Natural killer cell (primary cell): ENCODE measurements at regions not wholly inside any gene's neighbourhood (a gene's known extent, or its start where the extent isn't known, plus 50 kb on each side); places are given as distances from the start of the nearest gene placed in this dataset.

ENCODE experiments used
- ATAC-seq, 3 donors: fragments of 150-1000 bp in 2 of 3; fragments of 200-7000 bp in 1 of 3; cut with Tn5 transposase; 1 replicate in 1 of 3; 2 replicates in 2 of 3; pipeline ENCODE4 v1.10.0; 2021; ENCODE audit warnings: mild to moderate bottlenecking in 2 of 3, moderate library complexity in 2 of 3
- DNase-seq, 2 donors: peaks; one replicate each; pipeline versions ENCODE4 v3.0.0 to v3.0.0-alpha.2; 2013 to 2021; ENCODE audit warnings: mixed read lengths in 1 of 2
- H3K27ac ChIP-seq: one replicate; pipeline ENCODE4 v1.5.1; 2013; ENCODE audit warnings: mild to moderate bottlenecking, low read length
- H3K27me3 ChIP-seq: one replicate; pipeline ENCODE4 v1.6.1; 2013; ENCODE audit warnings: low read length; ENCODE audit not compliant: control insufficient read depth, insufficient read depth
- H3K36me3 ChIP-seq: one replicate; pipeline ENCODE4 v1.6.1; 2013; ENCODE audit warnings: low read length; ENCODE audit not compliant: control insufficient read depth, insufficient read depth
- H3K4me1 ChIP-seq: one replicate; pipeline ENCODE4 v1.6.1; 2013; ENCODE audit warnings: low read length; ENCODE audit not compliant: control insufficient read depth, insufficient read depth
- H3K4me3 ChIP-seq: one replicate; pipeline ENCODE4 v1.5.1; 2013; ENCODE audit warnings: low read length
- H3K9me3 ChIP-seq: one replicate; pipeline ENCODE4 v1.6.1; 2013; ENCODE audit warnings: low read length; ENCODE audit not compliant: control insufficient read depth, insufficient read depth
- H3K27ac Mint-ChIP-seq, 2 donors: one replicate each; pipeline ENCODE4 v1.8.0; 2022; ENCODE audit warnings: mild to moderate bottlenecking in 2 of 2, mixed read lengths in 2 of 2, moderate library complexity in 1 of 2
- H3K27me3 Mint-ChIP-seq, 2 donors: one replicate each; pipeline ENCODE4 v1.8.0; 2022; ENCODE audit warnings: low read depth in 2 of 2, mixed read lengths in 2 of 2
- H3K36me3 Mint-ChIP-seq: one replicate; pipeline ENCODE4 v1.8.0; 2022; ENCODE audit warnings: mixed read lengths
- H3K4me1 Mint-ChIP-seq, 2 donors: one replicate each; pipeline ENCODE4 v1.8.0; 2022; ENCODE audit warnings: mixed read lengths in 2 of 2
- H3K4me3 Mint-ChIP-seq: one replicate; pipeline ENCODE4 v1.8.0; 2022; ENCODE audit warnings: mild to moderate bottlenecking, moderate library complexity, mixed read lengths
- H3K9me3 Mint-ChIP-seq, 2 donors: one replicate each; pipeline ENCODE4 v1.8.0; 2022; ENCODE audit warnings: mixed read lengths in 2 of 2
- whole genome bisulfite sequencing: methylation state at CpG from one replicate; pipeline ENCODE4 v1.1.7; 2013; ENCODE audit warnings: missing lambda C conversion rate; ENCODE audit not compliant: insufficient coverage; 5-methylcytosine and 5-hydroxymethylcytosine counted together
- intact Hi-C: fragments of 100-400 bp; cut with micrococcal nuclease; formaldehyde crosslinking; loops from one replicate; pipeline ENCODE4 v1.14.2; 2022
- TF ChIP-seq, protein P1 (sequence below): fragments of 200-600 bp; IDR thresholded peaks from one replicate; pipeline ENCODE4 v1.8.0; 2022; ENCODE audit warnings: antibody characterized with exemption

DNA sequence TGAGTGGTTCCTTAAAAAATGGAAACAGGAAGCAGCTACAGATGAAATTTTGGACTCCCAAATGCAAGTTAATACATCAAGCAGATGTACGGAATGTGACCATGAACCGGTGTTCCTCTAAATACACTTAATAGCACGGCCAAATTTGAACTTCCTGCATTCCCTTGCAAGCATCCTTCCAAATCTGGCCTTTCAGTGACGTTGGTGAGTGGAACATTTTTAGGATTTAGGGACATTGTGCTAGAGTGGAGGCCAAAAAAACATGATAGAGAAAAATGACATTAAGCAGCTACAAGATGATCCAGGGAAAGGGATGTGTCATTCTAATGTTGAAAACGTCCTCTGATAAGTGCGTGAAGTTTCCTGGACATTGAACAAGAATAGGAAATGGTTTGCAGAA lies 62.1 kb downstream of the CTAGE1 start:
- Histone ChIP-seq H3K4me1 (no peaks in the 10 kb centered on the region), H3K4me3 (no peak overlapping the region), H3K27ac (no peak overlapping the region), H3K27me3 (no peaks in the 10 kb centered on the region), H3K36me3 (no peaks in the 10 kb centered on the region), H3K9me3 (no peaks in the 10 kb centered on the region)
- WGBS: 67% methylated on average over 6 of the region's 6 CpGs
- TF ChIP-seq, protein P1, sequence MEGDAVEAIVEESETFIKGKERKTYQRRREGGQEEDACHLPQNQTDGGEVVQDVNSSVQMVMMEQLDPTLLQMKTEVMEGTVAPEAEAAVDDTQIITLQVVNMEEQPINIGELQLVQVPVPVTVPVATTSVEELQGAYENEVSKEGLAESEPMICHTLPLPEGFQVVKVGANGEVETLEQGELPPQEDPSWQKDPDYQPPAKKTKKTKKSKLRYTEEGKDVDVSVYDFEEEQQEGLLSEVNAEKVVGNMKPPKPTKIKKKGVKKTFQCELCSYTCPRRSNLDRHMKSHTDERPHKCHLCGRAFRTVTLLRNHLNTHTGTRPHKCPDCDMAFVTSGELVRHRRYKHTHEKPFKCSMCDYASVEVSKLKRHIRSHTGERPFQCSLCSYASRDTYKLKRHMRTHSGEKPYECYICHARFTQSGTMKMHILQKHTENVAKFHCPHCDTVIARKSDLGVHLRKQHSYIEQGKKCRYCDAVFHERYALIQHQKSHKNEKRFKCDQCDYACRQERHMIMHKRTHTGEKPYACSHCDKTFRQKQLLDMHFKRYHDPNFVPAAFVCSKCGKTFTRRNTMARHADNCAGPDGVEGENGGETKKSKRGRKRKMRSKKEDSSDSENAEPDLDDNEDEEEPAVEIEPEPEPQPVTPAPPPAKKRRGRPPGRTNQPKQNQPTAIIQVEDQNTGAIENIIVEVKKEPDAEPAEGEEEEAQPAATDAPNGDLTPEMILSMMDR: no peak
- Mint-ChIP-seq H3K36me3 (no peaks in the 10 kb centered on the region), H3K4me3 (no peak overlapping the region), H3K27ac (no peak overlapping the region), H3K9me3 (peaks cover 0 to 3% of the 10 kb centered on the region in 2 donors), H3K27me3 (no peaks in the 10 kb centered on the region), H3K4me1 (peaks cover 2 to 7% of the 10 kb centered on the region in 2 donors)
- ATAC-seq (no peak), DNase-seq (no peak)
- intact Hi-C loops: no loop called here

DNA sequence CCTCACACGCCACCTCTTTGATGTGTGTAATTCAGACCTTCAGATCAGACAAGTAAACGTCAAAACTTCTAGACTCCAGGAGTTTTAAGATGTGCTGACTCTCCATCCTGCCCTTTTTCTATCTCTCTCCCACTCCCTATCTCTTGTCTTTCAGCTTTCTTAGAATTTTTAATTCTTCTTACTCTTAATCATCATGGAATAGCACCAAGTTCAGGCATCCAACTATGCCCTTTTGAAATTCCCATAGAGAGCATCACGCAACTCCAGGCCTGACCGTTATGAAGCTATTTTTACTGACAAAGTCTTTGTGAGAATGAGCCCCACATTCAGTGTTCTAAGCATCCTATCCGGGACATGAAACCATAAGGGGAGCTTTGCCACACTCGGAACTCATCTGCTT lies 62.6 kb downstream of the CTAGE1 start:
- H3K36me3 Mint-ChIP-seq: no peaks in the 10 kb centered on the region
- Histone ChIP-seq H3K4me3 (no peak overlapping the region), H3K36me3 (no peaks in the 10 kb centered on the region), H3K9me3 (no peaks in the 10 kb centered on the region), H3K4me1 (no peaks in the 10 kb centered on the region), H3K27me3 (no peaks in the 10 kb centered on the region), H3K27ac (no peak overlapping the region)
- no peak for DNase-seq
- 93% methylated on average over 6 of the region's 6 CpGs for WGBS
- H3K4me1 Mint-ChIP-seq: peaks cover 7 to 12% of the 10 kb centered on the region in 2 donors
- intact Hi-C loops: no loop called here
- TF ChIP-seq, protein P1: no peak
- H3K27ac Mint-ChIP-seq: no peak overlapping the region
- peaks cover 0 to 3% of the 10 kb centered on the region in 2 donors for H3K9me3 Mint-ChIP-seq
- no peak for ATAC-seq
- H3K27me3 Mint-ChIP-seq: no peaks in the 10 kb centered on the region
- H3K4me3 Mint-ChIP-seq: no peak overlapping the region

DNA sequence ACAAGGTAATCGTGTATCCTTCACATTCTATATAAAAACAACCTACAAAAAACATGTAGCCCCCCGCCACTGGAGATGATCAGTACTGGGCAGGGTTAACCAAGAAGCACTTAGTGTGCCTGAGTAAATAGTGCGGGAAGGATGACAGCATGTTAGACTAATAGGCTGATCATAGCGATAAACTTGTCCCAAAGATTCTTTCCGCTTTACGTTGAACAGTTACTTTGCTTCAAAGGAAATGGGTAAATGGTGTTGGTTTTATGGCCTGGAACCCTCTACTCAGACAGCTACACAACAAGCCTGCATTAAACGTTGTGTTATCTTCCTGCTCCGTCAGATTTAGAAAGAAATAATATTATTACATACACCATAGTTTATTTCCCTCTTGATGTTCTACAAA lies 67.7 kb downstream of the CTAGE1 start:
- H3K4me1 ChIP-seq: peaks cover 35% of the 10 kb centered on the region
- 84% methylated on average over 5 of the region's 8 CpGs for WGBS
- H3K27me3 ChIP-seq: no peaks in the 10 kb centered on the region
- Mint-ChIP-seq H3K9me3 (peaks cover 0 to 3% of the 10 kb centered on the region in 2 donors), H3K4me1 (peaks cover 52 to 55% of the 10 kb centered on the region in 2 donors), H3K27ac (peak overlapping the region; percentile 92 to 97), H3K27me3 (no peaks in the 10 kb centered on the region), H3K36me3 (no peaks in the 10 kb centered on the region), H3K4me3 (peak overlapping the region; percentile 92)
- TF ChIP-seq, protein P1: no peak
- DNase-seq (no peak), ATAC-seq (no peak)
- H3K9me3 ChIP-seq: no peaks in the 10 kb centered on the region
- peak overlapping the region; percentile 88 for H3K27ac ChIP-seq
- intact Hi-C loops: loop anchor here (1.0 to 10.0 kb wide), 4 partner anchors 41 to 212 kb away; partner anchors contain the start of gene GATA6
- H3K36me3 ChIP-seq: no peaks in the 10 kb centered on the region
- no peak overlapping the region for H3K4me3 ChIP-seq

DNA sequence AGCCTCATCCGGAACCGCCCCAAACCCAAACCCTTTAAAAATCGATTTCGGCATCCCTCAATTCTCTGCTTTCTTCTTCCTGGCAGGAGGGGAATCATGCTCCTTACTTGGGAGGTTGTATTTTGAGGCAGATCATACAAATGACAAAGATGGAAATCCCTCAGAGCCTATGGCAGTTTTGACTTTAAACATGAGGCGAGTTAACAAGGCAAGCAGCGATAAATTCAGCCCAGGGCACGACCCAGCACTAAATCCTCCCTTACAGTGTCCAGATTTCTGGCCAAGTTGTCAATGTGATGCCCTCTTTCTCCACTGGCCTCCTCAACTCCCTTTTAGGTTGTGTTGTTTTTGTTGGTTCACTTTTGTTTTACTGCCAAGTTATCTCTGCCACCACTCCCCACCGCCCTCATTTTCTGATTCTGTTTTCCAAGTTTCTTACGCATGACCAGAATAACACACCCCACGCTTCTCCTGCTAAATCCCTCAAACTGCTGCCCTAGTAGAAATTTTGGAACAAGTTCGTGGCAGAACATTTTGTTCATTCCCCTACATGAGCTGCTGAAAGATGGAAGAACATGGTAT lies 68.3 kb downstream of the CTAGE1 start:
- H3K27ac ChIP-seq: peak overlapping the region; percentile 88
- Mint-ChIP-seq H3K27ac (peak overlapping the region; percentile 92 to 97), H3K27me3 (no peaks in the 10 kb centered on the region), H3K4me1 (peaks cover 58% of the 10 kb centered on the region in 2 donors), H3K9me3 (peaks cover 0 to 3% of the 10 kb centered on the region in 2 donors), H3K4me3 (peak overlapping the region; percentile 92), H3K36me3 (no peaks in the 10 kb centered on the region)
- ATAC-seq (no peak), DNase-seq (no peak)
- intact Hi-C loops: loop anchor here (1.0 to 10.0 kb wide), 4 partner anchors 42 to 213 kb away; partner anchors contain the start of gene GATA6
- TF ChIP-seq, protein P1: no peak
- peak overlapping the region; percentile 79 for H3K4me3 ChIP-seq
- H3K27me3 ChIP-seq: no peaks in the 10 kb centered on the region
- no peaks in the 10 kb centered on the region for H3K36me3 ChIP-seq
- WGBS: 56% methylated on average over 8 of the region's 11 CpGs
- H3K4me1 ChIP-seq: peaks cover 37% of the 10 kb centered on the region
- H3K9me3 ChIP-seq: no peaks in the 10 kb centered on the region
